ENCODE measurements at regions not wholly inside any gene's neighbourhood (a gene's known extent, or its start where the extent isn't known, plus 50 kb on each side); places are given as distances from the start of the nearest gene placed in this dataset.

DNA sequence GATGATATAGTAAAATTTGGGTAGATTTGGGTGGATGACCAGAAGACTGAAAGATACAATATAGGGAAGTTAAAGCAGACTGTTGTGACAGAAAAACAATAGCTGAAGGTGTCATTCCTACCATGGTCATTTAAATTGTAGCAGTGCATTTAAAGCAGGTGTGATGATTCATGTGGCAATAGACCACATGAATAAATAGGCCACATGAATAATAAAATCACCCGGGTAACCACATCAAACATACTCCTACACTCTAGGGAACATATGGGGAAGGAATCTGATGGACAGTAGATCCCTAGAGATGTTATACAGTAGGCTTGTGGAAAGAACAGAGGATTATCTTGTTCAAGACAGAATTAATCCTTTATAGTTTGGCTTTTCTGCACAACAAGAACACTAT lies 392.6 kb downstream of the SLITRK5 start:
- H3K36me3 Mint-ChIP-seq: peaks cover 6% of the 10 kb centered on the region
- H3K27ac Mint-ChIP-seq: no peak overlapping the region
- intact Hi-C loops (cut with micrococcal nuclease): no loop called here
- H3K27me3 Mint-ChIP-seq (ENCODE audit: low read depth in 2 of 2): no peaks in the 10 kb centered on the region
- no peak overlapping the region for H3K4me3 ChIP-seq (ENCODE audit: low read length)
- TF ChIP-seq, protein P1, sequence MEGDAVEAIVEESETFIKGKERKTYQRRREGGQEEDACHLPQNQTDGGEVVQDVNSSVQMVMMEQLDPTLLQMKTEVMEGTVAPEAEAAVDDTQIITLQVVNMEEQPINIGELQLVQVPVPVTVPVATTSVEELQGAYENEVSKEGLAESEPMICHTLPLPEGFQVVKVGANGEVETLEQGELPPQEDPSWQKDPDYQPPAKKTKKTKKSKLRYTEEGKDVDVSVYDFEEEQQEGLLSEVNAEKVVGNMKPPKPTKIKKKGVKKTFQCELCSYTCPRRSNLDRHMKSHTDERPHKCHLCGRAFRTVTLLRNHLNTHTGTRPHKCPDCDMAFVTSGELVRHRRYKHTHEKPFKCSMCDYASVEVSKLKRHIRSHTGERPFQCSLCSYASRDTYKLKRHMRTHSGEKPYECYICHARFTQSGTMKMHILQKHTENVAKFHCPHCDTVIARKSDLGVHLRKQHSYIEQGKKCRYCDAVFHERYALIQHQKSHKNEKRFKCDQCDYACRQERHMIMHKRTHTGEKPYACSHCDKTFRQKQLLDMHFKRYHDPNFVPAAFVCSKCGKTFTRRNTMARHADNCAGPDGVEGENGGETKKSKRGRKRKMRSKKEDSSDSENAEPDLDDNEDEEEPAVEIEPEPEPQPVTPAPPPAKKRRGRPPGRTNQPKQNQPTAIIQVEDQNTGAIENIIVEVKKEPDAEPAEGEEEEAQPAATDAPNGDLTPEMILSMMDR (IDR thresholded peaks at IDR 0.05): no peak
- no peaks in the 10 kb centered on the region for H3K4me1 ChIP-seq (ENCODE audit: control insufficient read depth, insufficient read depth, low read length)
- WGBS (ENCODE audit: insufficient coverage): no CpG with 5 or more reads among the region's 1 CpG
- no peaks in the 10 kb centered on the region for H3K27me3 ChIP-seq (ENCODE audit: control insufficient read depth, insufficient read depth, low read length)
- no peak for ATAC-seq
- peaks cover 5 to 10% of the 10 kb centered on the region in 2 donors for H3K4me1 Mint-ChIP-seq
- no peak for DNase-seq
- peaks cover 0 to 3% of the 10 kb centered on the region in 2 donors for H3K9me3 Mint-ChIP-seq
- no peak overlapping the region for H3K27ac ChIP-seq (ENCODE audit: low read length)
- H3K36me3 ChIP-seq (ENCODE audit: control insufficient read depth, insufficient read depth, low read length): no peaks in the 10 kb centered on the region
- H3K4me3 Mint-ChIP-seq: no peak overlapping the region
- H3K9me3 ChIP-seq (ENCODE audit: control insufficient read depth, insufficient read depth, low read length): no peaks in the 10 kb centered on the region

DNA sequence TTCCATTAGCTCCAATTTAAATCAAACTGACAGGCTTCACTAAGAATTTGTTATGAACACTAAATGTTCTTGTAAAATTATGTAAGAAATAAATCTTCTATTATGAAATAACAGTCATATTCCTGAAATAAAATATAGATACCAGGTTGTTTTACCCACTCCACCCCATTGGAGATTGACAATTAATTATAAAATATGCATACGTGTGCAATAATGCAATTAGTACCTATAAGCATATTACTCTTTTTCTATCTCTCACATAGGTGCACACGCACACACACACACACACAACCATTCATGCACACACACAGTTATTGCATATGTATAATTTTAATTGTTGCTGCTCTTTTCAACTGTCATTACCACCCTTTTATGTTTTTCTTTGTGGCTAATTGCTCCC lies 395.7 kb downstream of the SLITRK5 start:
- H3K4me1 Mint-ChIP-seq: peaks cover 5 to 13% of the 10 kb centered on the region in 2 donors
- TF ChIP-seq, protein P1 (IDR thresholded peaks at IDR 0.05): no peak
- Histone ChIP-seq H3K4me3 (ENCODE audit: low read length) (no peak overlapping the region), H3K4me1 (ENCODE audit: control insufficient read depth, insufficient read depth, low read length) (no peaks in the 10 kb centered on the region), H3K27me3 (ENCODE audit: control insufficient read depth, insufficient read depth, low read length) (no peaks in the 10 kb centered on the region), H3K36me3 (ENCODE audit: control insufficient read depth, insufficient read depth, low read length) (no peaks in the 10 kb centered on the region), H3K9me3 (ENCODE audit: control insufficient read depth, insufficient read depth, low read length) (no peaks in the 10 kb centered on the region), H3K27ac (ENCODE audit: low read length) (no peak overlapping the region)
- ATAC-seq (no peak), DNase-seq (no peak)
- H3K36me3 Mint-ChIP-seq: peaks cover 6% of the 10 kb centered on the region
- H3K27me3 Mint-ChIP-seq (ENCODE audit: low read depth in 2 of 2): no peaks in the 10 kb centered on the region
- peaks cover 0 to 3% of the 10 kb centered on the region in 2 donors for H3K9me3 Mint-ChIP-seq
- no peak overlapping the region for H3K4me3 Mint-ChIP-seq
- WGBS (ENCODE audit: insufficient coverage): 100% methylated on average over 1 of the region's 2 CpGs
- intact Hi-C loops (cut with micrococcal nuclease): no loop called here
- no peak overlapping the region for H3K27ac Mint-ChIP-seq

DNA sequence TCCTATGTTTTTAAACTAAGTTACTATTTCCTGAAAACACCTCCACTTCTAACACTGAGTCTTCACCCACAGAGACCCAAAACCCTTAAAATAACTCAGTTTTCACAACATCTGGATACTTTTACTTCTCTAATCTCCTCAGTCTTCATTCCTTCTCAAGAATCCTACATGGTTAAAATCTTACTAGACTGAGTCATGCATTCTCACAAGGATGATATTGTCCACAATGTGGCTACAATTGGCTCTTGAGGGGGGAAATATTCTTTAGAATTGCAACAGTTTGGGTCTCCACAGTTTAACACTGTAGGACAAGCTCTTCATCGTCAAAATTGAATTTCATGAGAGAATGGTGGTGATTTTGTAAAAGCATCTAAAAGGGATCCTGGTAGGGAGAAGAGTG lies 397.1 kb downstream of the SLITRK5 start:
- Mint-ChIP-seq H3K4me3 (no peak overlapping the region), H3K9me3 (no peaks in the 10 kb centered on the region), H3K36me3 (no peaks in the 10 kb centered on the region), H3K27ac (no peak overlapping the region), H3K4me1 (peaks cover 5 to 13% of the 10 kb centered on the region in 2 donors), H3K27me3 (ENCODE audit: low read depth in 2 of 2) (no peaks in the 10 kb centered on the region)
- Histone ChIP-seq H3K4me1 (ENCODE audit: control insufficient read depth, insufficient read depth, low read length) (no peaks in the 10 kb centered on the region), H3K27me3 (ENCODE audit: control insufficient read depth, insufficient read depth, low read length) (no peaks in the 10 kb centered on the region), H3K9me3 (ENCODE audit: control insufficient read depth, insufficient read depth, low read length) (no peaks in the 10 kb centered on the region), H3K27ac (ENCODE audit: low read length) (no peak overlapping the region), H3K36me3 (ENCODE audit: control insufficient read depth, insufficient read depth, low read length) (no peaks in the 10 kb centered on the region), H3K4me3 (ENCODE audit: low read length) (no peak overlapping the region)
- TF ChIP-seq, protein P1 (IDR thresholded peaks at IDR 0.05): no peak
- intact Hi-C loops (cut with micrococcal nuclease): no loop called here
- ATAC-seq (no peak), DNase-seq (no peak)
- WGBS (ENCODE audit: insufficient coverage): 95% methylated on average over 1 of the region's 1 CpG

DNA sequence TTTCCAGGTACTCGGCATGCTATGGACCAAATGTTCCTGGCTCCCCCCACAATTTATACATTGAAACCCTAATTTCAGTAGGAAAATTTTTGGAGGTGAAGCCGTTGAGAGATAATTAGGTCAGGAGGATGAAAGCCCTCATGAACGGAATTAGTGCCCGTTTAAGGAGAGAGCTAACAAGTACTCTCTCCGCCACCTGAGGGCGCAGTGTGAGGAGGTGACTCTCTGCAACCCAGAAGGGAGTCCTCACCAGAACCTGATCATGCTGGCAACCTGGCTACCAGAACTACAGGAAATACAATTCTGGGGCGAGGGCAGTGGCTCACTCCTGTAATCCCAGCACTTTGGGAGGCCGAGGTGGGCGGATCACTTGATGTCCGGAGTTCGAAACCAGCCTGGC lies 397.8 kb downstream of the SLITRK5 start:
- H3K27ac Mint-ChIP-seq: no peak overlapping the region
- TF ChIP-seq, protein P1 (IDR thresholded peaks at IDR 0.05): no peak
- H3K4me3 Mint-ChIP-seq: no peak overlapping the region
- no peak for ATAC-seq
- Histone ChIP-seq H3K4me3 (ENCODE audit: low read length) (no peak overlapping the region), H3K4me1 (ENCODE audit: control insufficient read depth, insufficient read depth, low read length) (no peaks in the 10 kb centered on the region), H3K27me3 (ENCODE audit: control insufficient read depth, insufficient read depth, low read length) (no peaks in the 10 kb centered on the region), H3K9me3 (ENCODE audit: control insufficient read depth, insufficient read depth, low read length) (no peaks in the 10 kb centered on the region), H3K27ac (ENCODE audit: low read length) (no peak overlapping the region), H3K36me3 (ENCODE audit: control insufficient read depth, insufficient read depth, low read length) (no peaks in the 10 kb centered on the region)
- no peaks in the 10 kb centered on the region for H3K9me3 Mint-ChIP-seq
- H3K36me3 Mint-ChIP-seq: no peaks in the 10 kb centered on the region
- no peaks in the 10 kb centered on the region for H3K27me3 Mint-ChIP-seq (ENCODE audit: low read depth in 2 of 2)
- intact Hi-C loops (cut with micrococcal nuclease): no loop called here
- peaks cover 5 to 10% of the 10 kb centered on the region in 2 donors for H3K4me1 Mint-ChIP-seq
- 94% methylated on average over 11 of the region's 11 CpGs for WGBS (ENCODE audit: insufficient coverage)
- no peak for DNase-seq
